Type B pancreatic cell (in vitro differentiated cells): ENCODE measurements at regions not wholly inside any gene's neighbourhood (a gene's known extent, or its start where the extent isn't known, plus 50 kb on each side); places are given as distances from the start of the nearest gene placed in this dataset.
"Not testable (repeated sequence)": the region's sequence is repeated elsewhere in the genome, so short reads cannot be mapped to it uniquely, and the experiment has no call there.

Experiments used
- DNase-seq: peaks from one replicate; pipeline ENCODE4 v3.0.0; 2021; ENCODE audit warnings: mixed read lengths; ENCODE audit not compliant: unreplicated experiment; ENCODE audit errors: extremely low spot score
- H3K27ac Mint-ChIP-seq: 2 replicates; pipeline ENCODE4 v1.8.0; 2021; ENCODE audit warnings: mild to moderate bottlenecking, mixed read lengths
- H3K27me3 Mint-ChIP-seq: 2 replicates; pipeline ENCODE4 v1.8.0; 2021; ENCODE audit warnings: mixed read lengths
- H3K36me3 Mint-ChIP-seq: 2 replicates; pipeline ENCODE4 v1.8.0; 2021; ENCODE audit warnings: mixed read lengths
- H3K4me1 Mint-ChIP-seq: one replicate; pipeline ENCODE4 v1.8.0; 2021; ENCODE audit warnings: mixed read lengths; ENCODE audit not compliant: unreplicated experiment
- H3K4me3 Mint-ChIP-seq: 2 replicates; pipeline ENCODE4 v1.8.0; 2021; ENCODE audit warnings: mild to moderate bottlenecking, mixed read lengths
- H3K9me3 Mint-ChIP-seq: 2 replicates; pipeline ENCODE4 v1.8.0; 2021; ENCODE audit warnings: mixed read lengths
- TF ChIP-seq, protein P1 (sequence below): fragments of 200-600 bp; sonication (generic); conservative IDR thresholded peaks from 2 replicates; pipeline ENCODE4 v1.5.0; 2021; ENCODE audit warnings: antibody characterized with exemption, mild to moderate bottlenecking

DNA sequence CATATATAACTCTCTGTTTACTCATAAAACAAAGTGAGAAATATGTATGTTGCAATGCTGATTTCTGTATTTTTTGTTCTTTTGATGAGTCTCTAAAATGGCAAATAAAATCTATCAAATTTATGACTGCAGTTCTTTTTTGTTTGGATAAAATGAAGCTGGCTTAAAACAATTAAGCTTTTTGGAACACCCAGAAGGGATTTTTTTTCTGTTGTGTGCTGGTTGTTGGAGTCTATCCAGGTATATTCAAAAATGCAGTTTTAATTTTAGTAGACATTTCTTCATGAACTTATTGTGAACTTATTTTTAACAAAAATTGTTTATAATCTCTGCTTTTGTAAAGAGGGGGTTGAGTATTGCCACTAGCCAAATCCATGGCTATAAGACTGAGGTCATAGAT is 405.5 kb downstream of the RAP2B start:
- no peak overlapping the region for H3K4me3 Mint-ChIP-seq
- H3K36me3 Mint-ChIP-seq = no peaks in the 10 kb centered on the region
- TF ChIP-seq, protein P1, sequence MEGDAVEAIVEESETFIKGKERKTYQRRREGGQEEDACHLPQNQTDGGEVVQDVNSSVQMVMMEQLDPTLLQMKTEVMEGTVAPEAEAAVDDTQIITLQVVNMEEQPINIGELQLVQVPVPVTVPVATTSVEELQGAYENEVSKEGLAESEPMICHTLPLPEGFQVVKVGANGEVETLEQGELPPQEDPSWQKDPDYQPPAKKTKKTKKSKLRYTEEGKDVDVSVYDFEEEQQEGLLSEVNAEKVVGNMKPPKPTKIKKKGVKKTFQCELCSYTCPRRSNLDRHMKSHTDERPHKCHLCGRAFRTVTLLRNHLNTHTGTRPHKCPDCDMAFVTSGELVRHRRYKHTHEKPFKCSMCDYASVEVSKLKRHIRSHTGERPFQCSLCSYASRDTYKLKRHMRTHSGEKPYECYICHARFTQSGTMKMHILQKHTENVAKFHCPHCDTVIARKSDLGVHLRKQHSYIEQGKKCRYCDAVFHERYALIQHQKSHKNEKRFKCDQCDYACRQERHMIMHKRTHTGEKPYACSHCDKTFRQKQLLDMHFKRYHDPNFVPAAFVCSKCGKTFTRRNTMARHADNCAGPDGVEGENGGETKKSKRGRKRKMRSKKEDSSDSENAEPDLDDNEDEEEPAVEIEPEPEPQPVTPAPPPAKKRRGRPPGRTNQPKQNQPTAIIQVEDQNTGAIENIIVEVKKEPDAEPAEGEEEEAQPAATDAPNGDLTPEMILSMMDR = no peak
- H3K4me1 Mint-ChIP-seq = no peaks in the 10 kb centered on the region
- H3K27ac Mint-ChIP-seq = no peak overlapping the region
- H3K9me3 Mint-ChIP-seq = no peaks in the 10 kb centered on the region
- no peak for DNase-seq
- no peaks in the 10 kb centered on the region for H3K27me3 Mint-ChIP-seq

DNA sequence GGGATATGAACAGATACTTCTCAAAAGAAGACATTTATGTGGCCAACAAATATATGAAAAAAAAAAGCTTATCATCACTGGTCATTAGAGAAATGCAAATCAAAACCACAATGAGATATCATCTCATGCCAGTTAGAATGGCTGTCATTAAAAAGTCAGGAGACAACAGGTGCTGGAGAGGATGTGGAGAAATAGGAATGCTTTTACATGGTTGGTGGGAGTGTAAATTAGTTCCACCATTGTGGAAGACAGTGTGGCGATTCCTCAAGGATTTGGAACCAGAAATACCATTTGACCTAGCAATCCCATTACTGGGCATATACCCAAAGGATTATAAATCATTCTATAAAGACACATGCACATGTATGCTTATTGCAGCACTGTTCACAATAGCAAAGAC is 408.5 kb downstream of the RAP2B start:
- not testable (repeated sequence) for H3K4me1 Mint-ChIP-seq, H3K4me3 Mint-ChIP-seq, H3K27ac Mint-ChIP-seq, DNase-seq, H3K9me3 Mint-ChIP-seq, H3K36me3 Mint-ChIP-seq, H3K27me3 Mint-ChIP-seq

DNA sequence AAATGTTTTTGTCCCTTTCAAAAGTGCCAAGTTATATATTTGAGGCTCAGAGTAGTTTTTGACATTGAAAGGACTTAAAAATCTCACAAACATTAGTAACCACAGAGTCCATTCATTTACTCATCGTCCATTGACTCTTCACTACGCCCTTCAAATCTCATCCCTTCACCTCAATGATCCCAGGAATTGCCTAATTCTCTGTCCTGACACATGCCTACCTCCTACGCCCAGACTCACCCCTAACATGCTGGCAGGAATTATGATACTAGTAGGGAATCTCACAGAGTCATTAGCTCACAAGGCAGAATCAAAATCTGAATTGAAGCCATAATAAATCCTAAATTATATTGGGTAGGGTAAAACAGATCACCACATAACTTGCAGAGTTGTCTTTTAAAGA is 410.1 kb downstream of the RAP2B start:
- Mint-ChIP-seq H3K4me1 (no peaks in the 10 kb centered on the region), H3K4me3 (no peak overlapping the region), H3K36me3 (no peaks in the 10 kb centered on the region), H3K27ac (no peak overlapping the region), H3K27me3 (no peaks in the 10 kb centered on the region), H3K9me3 (no peaks in the 10 kb centered on the region)
- TF ChIP-seq, protein P1 = no peak
- no peak for DNase-seq

DNA sequence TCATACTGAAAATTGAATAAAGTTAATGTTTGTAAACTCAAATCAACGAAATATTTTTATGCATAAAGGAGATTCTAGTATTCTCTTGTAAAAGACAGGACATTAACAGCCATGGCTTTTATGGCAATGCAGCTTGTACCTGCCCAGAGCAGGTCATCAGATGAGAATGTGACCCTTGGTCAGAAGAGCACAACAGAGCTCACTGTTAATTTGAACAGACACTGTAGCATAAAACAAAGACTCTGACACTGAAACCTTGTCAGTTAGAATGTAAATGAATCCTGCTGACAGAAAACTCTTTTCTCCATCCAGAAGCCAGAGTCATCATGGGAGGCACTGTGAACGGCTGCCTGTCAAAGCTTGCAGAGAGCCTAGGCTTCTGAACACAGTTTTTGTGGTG is 410.6 kb downstream of the RAP2B start:
- Mint-ChIP-seq H3K4me1 (no peaks in the 10 kb centered on the region), H3K4me3 (no peak overlapping the region), H3K27me3 (no peaks in the 10 kb centered on the region), H3K27ac (no peak overlapping the region), H3K36me3 (no peaks in the 10 kb centered on the region), H3K9me3 (no peaks in the 10 kb centered on the region)
- DNase-seq = no peak
- TF ChIP-seq, protein P1 = no peak

DNA sequence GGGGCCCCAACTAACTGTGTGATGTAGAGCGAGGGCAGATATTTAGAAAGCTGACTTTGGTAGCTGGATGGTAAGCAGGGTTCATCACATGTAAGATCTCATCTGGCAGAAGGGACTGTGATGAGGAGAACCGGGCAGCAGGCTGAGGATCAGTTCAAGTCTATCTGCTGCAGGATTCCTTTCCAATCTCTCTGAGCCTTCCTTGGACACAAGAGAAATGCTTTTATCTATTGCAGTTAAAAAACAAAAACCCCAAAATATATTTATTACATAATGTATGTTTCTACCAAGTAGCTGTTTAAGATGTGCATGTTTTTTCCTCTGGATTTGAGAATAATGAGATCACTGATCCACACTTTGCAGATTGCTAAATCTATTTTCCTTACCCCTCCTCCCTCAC is 411.5 kb downstream of the RAP2B start:
- Mint-ChIP-seq H3K4me3 (no peak overlapping the region), H3K36me3 (no peaks in the 10 kb centered on the region), H3K9me3 (no peaks in the 10 kb centered on the region), H3K27me3 (no peaks in the 10 kb centered on the region), H3K27ac (no peak overlapping the region), H3K4me1 (no peaks in the 10 kb centered on the region)
- DNase-seq = no peak
- TF ChIP-seq, protein P1 = no peak

DNA sequence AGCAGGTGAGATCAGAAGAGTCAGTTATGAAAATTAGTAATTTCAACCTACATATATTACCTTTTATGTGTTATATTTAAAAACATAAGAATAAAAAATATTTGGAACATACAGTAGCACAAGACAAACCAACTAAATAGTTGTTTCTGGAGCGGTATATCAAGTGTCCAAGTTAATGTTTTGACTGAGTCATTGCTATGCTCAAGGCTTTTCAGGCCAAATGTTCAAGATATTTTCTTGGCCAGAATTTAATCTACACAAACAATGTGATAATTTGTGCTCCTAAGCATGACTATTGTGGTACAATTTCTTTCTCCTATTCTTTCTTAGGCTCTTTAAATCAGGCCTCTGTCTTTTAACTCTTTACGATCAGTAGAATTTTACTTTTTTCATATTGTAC is 412.4 kb downstream of the RAP2B start:
- no peaks in the 10 kb centered on the region for H3K27me3 Mint-ChIP-seq
- no peaks in the 10 kb centered on the region for H3K9me3 Mint-ChIP-seq
- H3K36me3 Mint-ChIP-seq = no peaks in the 10 kb centered on the region
- TF ChIP-seq, protein P1 = no peak
- no peak overlapping the region for H3K4me3 Mint-ChIP-seq
- DNase-seq = no peak
- no peaks in the 10 kb centered on the region for H3K4me1 Mint-ChIP-seq
- H3K27ac Mint-ChIP-seq = no peak overlapping the region
